ENCODE measurements at regions not wholly inside any gene's neighbourhood (a gene's known extent, or its start where the extent isn't known, plus 50 kb on each side); places are given as distances from the start of the nearest gene placed in this dataset.

DNA sequence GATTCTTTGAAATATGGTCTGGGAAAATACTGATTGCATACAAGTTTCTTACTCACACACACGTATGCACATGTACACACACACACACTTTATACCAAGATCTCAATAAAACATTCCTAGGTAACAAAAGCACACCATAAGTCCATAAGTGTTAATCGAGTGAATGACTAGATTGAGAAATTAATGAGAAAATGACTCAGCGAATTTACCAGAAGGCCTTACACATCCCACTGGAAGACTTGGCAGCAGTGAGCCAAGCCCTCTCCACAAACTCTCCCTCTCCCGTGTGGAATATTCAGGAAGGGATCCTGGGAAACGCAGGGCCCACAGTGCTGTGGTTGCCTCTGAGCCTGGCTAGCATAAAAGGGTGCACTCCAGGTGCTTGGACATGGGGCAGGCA lies 227.2 kb downstream of the LY86 start (continued):
- no peak for TF ChIP-seq GLI2 (tag by site-specific recombination; IDR thresholded peaks at IDR 0.05; ENCODE audit: borderline replicate concordance, low read depth)
- TF ChIP-seq PRDM6 (tag by site-specific recombination; IDR thresholded peaks at IDR 0.05) = no peak

DNA sequence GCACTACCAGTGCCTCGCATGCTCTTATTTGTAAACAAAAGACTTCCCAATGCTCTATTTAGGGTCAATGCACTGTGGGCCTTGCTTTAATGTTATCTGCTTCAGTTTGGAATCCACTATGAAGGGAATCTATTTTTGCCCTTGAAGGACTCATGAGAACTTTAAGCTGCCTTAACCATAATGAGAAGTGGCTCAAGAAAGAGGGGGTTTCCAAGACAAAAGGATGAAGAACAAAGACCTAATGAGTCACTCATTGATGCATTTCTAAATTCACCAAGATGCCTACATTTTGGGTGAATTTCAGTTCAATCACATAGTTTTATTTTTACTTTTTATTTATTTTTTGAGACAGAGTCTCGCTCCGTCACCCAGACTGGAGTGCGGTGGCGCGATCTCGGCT lies 228.2 kb downstream of the LY86 start:
- H3K4me3 ChIP-seq (ENCODE audit: low read depth, low read length) = no peak overlapping the region
- POLR2A ChIA-PET = no interaction called here
- no peaks in the 10 kb centered on the region for H3K9me3 ChIP-seq (ENCODE audit: control insufficient read depth, insufficient read depth, low read depth, low read length)
- H3K27ac ChIP-seq (ENCODE audit: extremely low read depth, low read depth, low read length) = no peak overlapping the region
- H3K36me3 ChIP-seq (ENCODE audit: control insufficient read depth in 2 of 2, insufficient read depth in 1 of 2, low read length in 2 of 2) = no peaks in the 10 kb centered on the region
- H3K4me1 ChIP-seq (ENCODE audit: control insufficient read depth, insufficient read depth, low read length) = no peaks in the 10 kb centered on the region; the same call in 1 of the 2 replicates
- CTCF ChIA-PET = interaction anchor here (0.7 kb wide), 1 partner anchor 1777 kb away, joined by 4 read pairs; no protein-coding TSS in a partner anchor
- TF ChIP-seq ZSCAN23 (tag by site-specific recombination; IDR thresholded peaks at IDR 0.05) (no peak), ZBTB48 (tag by site-specific recombination; IDR thresholded peaks at IDR 0.05) (no peak), ZSCAN18 (tag by site-specific recombination; IDR thresholded peaks at IDR 0.05) (no peak), ZNF426 (tag by site-specific recombination; IDR thresholded peaks at IDR 0.05) (no peak), ZNF530 (tag by site-specific recombination; IDR thresholded peaks at IDR 0.05; ENCODE audit: low read depth) (no peak)
- TF ChIP-seq, protein P1, sequence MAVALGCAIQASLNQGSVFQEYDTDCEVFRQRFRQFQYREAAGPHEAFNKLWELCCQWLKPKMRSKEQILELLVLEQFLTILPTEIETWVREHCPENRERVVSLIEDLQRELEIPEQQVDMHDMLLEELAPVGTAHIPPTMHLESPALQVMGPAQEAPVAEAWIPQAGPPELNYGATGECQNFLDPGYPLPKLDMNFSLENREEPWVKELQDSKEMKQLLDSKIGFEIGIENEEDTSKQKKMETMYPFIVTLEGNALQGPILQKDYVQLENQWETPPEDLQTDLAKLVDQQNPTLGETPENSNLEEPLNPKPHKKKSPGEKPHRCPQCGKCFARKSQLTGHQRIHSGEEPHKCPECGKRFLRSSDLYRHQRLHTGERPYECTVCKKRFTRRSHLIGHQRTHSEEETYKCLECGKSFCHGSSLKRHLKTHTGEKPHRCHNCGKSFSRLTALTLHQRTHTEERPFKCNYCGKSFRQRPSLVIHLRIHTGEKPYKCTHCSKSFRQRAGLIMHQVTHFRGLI (tag by site-specific recombination; IDR thresholded peaks at IDR 0.05) = no peak

DNA sequence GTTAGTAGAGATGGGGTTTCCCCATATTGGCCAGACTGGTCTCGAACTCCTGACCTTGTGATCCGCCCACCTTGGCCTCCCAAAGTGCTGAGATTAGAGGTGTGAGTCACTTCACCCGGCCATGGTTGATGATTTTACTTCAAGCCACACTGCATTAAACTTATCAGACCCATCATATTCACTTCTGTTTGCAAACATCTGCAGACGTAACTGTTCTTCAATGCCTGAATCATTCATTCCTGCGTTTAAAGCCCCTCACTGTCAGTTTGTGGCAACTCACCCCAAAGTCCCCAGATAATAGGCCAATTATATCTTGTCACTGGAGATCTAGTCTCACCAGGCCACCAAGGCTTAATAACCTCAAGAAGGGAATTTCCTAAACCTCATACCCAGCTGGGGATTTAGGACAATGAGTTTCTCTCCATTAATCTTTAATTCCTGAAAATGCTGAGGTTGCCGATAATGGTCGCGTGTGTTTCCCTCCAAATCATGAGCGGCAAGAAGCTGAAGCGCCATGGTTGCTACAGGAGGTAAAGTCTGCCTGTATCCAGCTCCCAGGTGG lies 229.6 kb downstream of the LY86 start:
- ChIA-PET POLR2A (no interaction called here), CTCF (no interaction called here)
- Histone ChIP-seq H3K4me3 (ENCODE audit: low read depth, low read length) (no peak overlapping the region), H3K27ac (ENCODE audit: extremely low read depth, low read depth, low read length) (no peak overlapping the region), H3K9me3 (ENCODE audit: control insufficient read depth, insufficient read depth, low read depth, low read length) (no peaks in the 10 kb centered on the region), H3K36me3 (ENCODE audit: control insufficient read depth in 2 of 2, insufficient read depth in 1 of 2, low read length in 2 of 2) (no peaks in the 10 kb centered on the region), H3K4me1 (ENCODE audit: control insufficient read depth, insufficient read depth, low read length) (no peaks in the 10 kb centered on the region)
- TF ChIP-seq ZNF132 (tag by site-specific recombination; IDR thresholded peaks at IDR 0.05; ENCODE audit: borderline replicate concordance) (no peak), ZNF18 (tag by site-specific recombination; IDR thresholded peaks at IDR 0.05) (no peak), ZNF843 (tag by site-specific recombination; IDR thresholded peaks at IDR 0.05) (no peak), ZEB2 (tag by site-specific recombination; IDR thresholded peaks at IDR 0.05) (no peak), ZNF2 (tag by site-specific recombination; IDR thresholded peaks at IDR 0.05) (no peak), ZNF510 (tag by site-specific recombination; IDR thresholded peaks at IDR 0.05; ENCODE audit: insufficient replicate concordance) (no peak), SCRT1 (tag by site-specific recombination; IDR thresholded peaks at IDR 0.05; ENCODE audit: borderline replicate concordance) (no peak), ZNF561 (tag by site-specific recombination; IDR thresholded peaks at IDR 0.05; ENCODE audit: borderline replicate concordance) (no peak), ZNF266 (tag by site-specific recombination; IDR thresholded peaks at IDR 0.05; ENCODE audit: low read depth) (no peak), ZNF560 (tag by site-specific recombination; IDR thresholded peaks at IDR 0.05; ENCODE audit: borderline replicate concordance) (no peak), ZNF514 (tag by site-specific recombination; IDR thresholded peaks at IDR 0.05) (no peak), KLF16 (tag by site-specific recombination; IDR thresholded peaks at IDR 0.05) (no peak), ZNF664 (tag by site-specific recombination; IDR thresholded peaks at IDR 0.05) (no peak), ZNF791 (tag by site-specific recombination; IDR thresholded peaks at IDR 0.05) (no peak), MZF1 (tag by site-specific recombination; IDR thresholded peaks at IDR 0.05; ENCODE audit: borderline replicate concordance) (no peak), ZNF184 (tag by site-specific recombination; IDR thresholded peaks at IDR 0.05) (no peak)

All from HEK293 (cell line).